ENCODE measurements at regions not wholly inside any gene's neighbourhood (a gene's known extent, or its start where the extent isn't known, plus 50 kb on each side); places are given as distances from the start of the nearest gene placed in this dataset.
A peak's percentile ranks its signal among the peaks of the same experiment; 100 is the strongest.

- Histone ChIP-seq H3K27ac (no peak overlapping the region), H3K36me3 (replicated peaks in 1 of 2; ENCODE audit: insufficient read depth in 1 of 2, low read depth in 2 of 2) (no peaks in the 10 kb centered on the region), H3K4me1 (peaks cover 8% of the 10 kb centered on the region), H3K4me3 (no peak overlapping the region), H3K9me3 (no peaks in the 10 kb centered on the region), H3K27me3 (no peaks in the 10 kb centered on the region)
- WGBS, 2 donors = 44 to 67% methylated on average over 1 of the region's 1 CpG
- TF ChIP-seq POLR2A (IDR thresholded peaks at IDR 0.05) (no peak), CTCF (IDR thresholded peaks at IDR 0.05) (no peak)
- no peak for ATAC-seq
- no peak for DNase-seq
- intact Hi-C loops (cut with DNase I) = no loop called here
Measured at GRCh38 chrX:139290310-139290709, 240.2 kb upstream of the F9 start.

- TF ChIP-seq CTCF (IDR thresholded peaks at IDR 0.05) = no peak
- 20 to 37% methylated on average over 2 of the region's 2 CpGs for WGBS, 2 donors
- intact Hi-C loops (cut with DNase I) = no loop called here
- Histone ChIP-seq H3K27me3 (no peaks in the 10 kb centered on the region), H3K4me3 (no peak overlapping the region), H3K36me3 (replicated peaks in 1 of 2; ENCODE audit: insufficient read depth in 1 of 2, low read depth in 2 of 2) (no peaks in the 10 kb centered on the region), H3K9me3 (no peaks in the 10 kb centered on the region), H3K4me1 (peaks cover 8% of the 10 kb centered on the region), H3K27ac (no peak overlapping the region)
- DNase-seq (peak in 3 of 4 donors; percentile 13 to 37 (median 17)), ATAC-seq (no peak)
Measured at GRCh38 chrX:139287155-139287924, 243.2 kb upstream of the F9 start.

GRCh38 chrX:139286342-139286741 is 244.2 kb upstream of the F9 start:
- H3K36me3 ChIP-seq (replicated peaks in 1 of 2; ENCODE audit: insufficient read depth in 1 of 2, low read depth in 2 of 2) = no peaks in the 10 kb centered on the region
- H3K27me3 ChIP-seq = no peaks in the 10 kb centered on the region
- H3K27ac ChIP-seq = no peak overlapping the region
- ATAC-seq = no peak
- H3K4me1 ChIP-seq = peaks cover 8% of the 10 kb centered on the region
- no peak for DNase-seq
- WGBS, 2 donors = 71 to 73% methylated on average over 2 of the region's 2 CpGs
- no peaks in the 10 kb centered on the region for H3K9me3 ChIP-seq
- no peak overlapping the region for H3K4me3 ChIP-seq
- intact Hi-C loops (cut with DNase I) = no loop called here
- TF ChIP-seq CTCF (IDR thresholded peaks at IDR 0.05) (no peak), POLR2A (IDR thresholded peaks at IDR 0.05) (no peak)

GRCh38 chrX:139267851-139268250 is 262.7 kb upstream of the F9 start:
- Histone ChIP-seq H3K4me3 (no peak overlapping the region), H3K27me3 (no peaks in the 10 kb centered on the region), H3K9me3 (no peaks in the 10 kb centered on the region), H3K4me1 (no peaks in the 10 kb centered on the region), H3K36me3 (replicated peaks in 1 of 2; ENCODE audit: insufficient read depth in 1 of 2, low read depth in 2 of 2) (no peaks in the 10 kb centered on the region), H3K27ac (no peak overlapping the region)
- ATAC-seq (no peak), DNase-seq (no peak)
- WGBS, 2 donors = 63 to 74% methylated on average over 2 to 3 of the region's 3 CpGs
- TF ChIP-seq POLR2A (IDR thresholded peaks at IDR 0.05) (no peak), CTCF (IDR thresholded peaks at IDR 0.05) (no peak)
- intact Hi-C loops (cut with DNase I) = no loop called here

- DNase-seq (no peak), ATAC-seq (no peak)
- Histone ChIP-seq H3K4me3 (no peak overlapping the region), H3K27ac (no peak overlapping the region), H3K36me3 (replicated peaks in 1 of 2; ENCODE audit: insufficient read depth in 1 of 2, low read depth in 2 of 2) (no peaks in the 10 kb centered on the region), H3K9me3 (no peaks in the 10 kb centered on the region), H3K4me1 (no peaks in the 10 kb centered on the region), H3K27me3 (no peaks in the 10 kb centered on the region)
- TF ChIP-seq CTCF (IDR thresholded peaks at IDR 0.05) (no peak), POLR2A (IDR thresholded peaks at IDR 0.05) (no peak)
- intact Hi-C loops (cut with DNase I) = no loop called here
- 34 to 53% methylated on average over 3 of the region's 3 CpGs for WGBS, 2 donors
Measured at GRCh38 chrX:139246295-139246694, 284.2 kb upstream of the F9 start.
